ENCODE measurements at regions not wholly inside any gene's neighbourhood (a gene's known extent, or its start where the extent isn't known, plus 50 kb on each side); places are given as distances from the start of the nearest gene placed in this dataset.

GRCh38 chr13:99055735-99056134 is 77.9 kb upstream of the DOCK9 start:
- no peak for DNase-seq

- DNase-seq = no peak
Measured at GRCh38 chr13:99056381-99057014, 78.6 kb upstream of the DOCK9 start.

GRCh38 chr13:99057310-99057975 is 79.6 kb upstream of the DOCK9 start:
- no peak for DNase-seq

GRCh38 chr13:99058527-99059495 is 80.9 kb upstream of the DOCK9 start:
- DNase-seq = no peak

GRCh38 chr13:99059498-99060075 is 81.7 kb upstream of the DOCK9 start:
- peak; percentile 23 for DNase-seq

GRCh38 chr13:99061411-99061810 is 83.5 kb upstream of the DOCK9 start:
- DNase-seq = no peak

GRCh38 chr13:99062593-99062992 is 84.7 kb upstream of the DOCK9 start:
- DNase-seq = peak; percentile 62

- DNase-seq = no peak
Measured at GRCh38 chr13:99063178-99063577, 85.3 kb upstream of the DOCK9 start.

- DNase-seq = no peak
Measured at GRCh38 chr13:99063952-99064351, 86.1 kb upstream of the DOCK9 start.

- no peak for DNase-seq
Measured at GRCh38 chr13:99064624-99065234, 86.9 kb upstream of the DOCK9 start.

GRCh38 chr13:99065235-99066015 is 87.6 kb upstream of the DOCK9 start:
- no peak for DNase-seq

- DNase-seq = no peak
Measured at GRCh38 chr13:99066219-99066618, 88.4 kb upstream of the DOCK9 start.

- DNase-seq = peak; percentile 81
Measured at GRCh38 chr13:99067159-99067985, 89.5 kb upstream of the DOCK9 start.

GRCh38 chr13:99071211-99071610 is 93.3 kb upstream of the DOCK9 start:
- no peak for DNase-seq

- no peak for DNase-seq
Measured at GRCh38 chr13:99071666-99072065, 93.8 kb upstream of the DOCK9 start.

- DNase-seq = no peak
Measured at GRCh38 chr13:99072356-99072755, 94.5 kb upstream of the DOCK9 start.

GRCh38 chr13:99072941-99073340 is 95.1 kb upstream of the DOCK9 start:
- no peak for DNase-seq

GRCh38 chr13:99074693-99075092 is 96.8 kb upstream of the DOCK9 start:
- no peak for DNase-seq

GRCh38 chr13:99075268-99076191 is 97.7 kb upstream of the DOCK9 start:
- no peak for DNase-seq

Measured in fibroblast of skin of right quadriceps (primary cell).